WTC11 (cell line): ENCODE measurements at regions not wholly inside any gene's neighbourhood (a gene's known extent, or its start where the extent isn't known, plus 50 kb on each side); places are given as distances from the start of the nearest gene placed in this dataset.

Experiments
- ATAC-seq: fragments of 200-7000 bp; cut with Tn5 transposase; 2 replicates; pipeline ENCODE4 v1.10.0; 2021; ENCODE audit warnings: mild to moderate bottlenecking, moderate library complexity
- CTCF ChIA-PET: fragments of 300-600 bp; sonication (Branson Sonifier 250); formaldehyde crosslinking; loops from one replicate; lab custom pipeline; 2021; ENCODE audit warnings: antibody characterized with exemption; lab: Charles Lee
- POLR2A ChIA-PET: fragments of 350-600 bp; sonication (Branson Sonifier 250); formaldehyde crosslinking; loops from one replicate; lab custom pipeline; 2021; ENCODE audit warnings: antibody characterized with exemption; lab: Charles Lee
- DNase-seq: peaks from one replicate; pipeline ENCODE4 v3.0.0; 2021; ENCODE audit warnings: low spot score
- H3K27ac Mint-ChIP-seq: 2 replicates; pipeline ENCODE4 v1.8.0; 2021; ENCODE audit warnings: mixed read lengths
- H3K27me3 Mint-ChIP-seq: 2 replicates; pipeline ENCODE4 v1.8.0; 2021; ENCODE audit warnings: low read depth, mild to moderate bottlenecking, moderate library complexity, mixed read lengths
- H3K36me3 Mint-ChIP-seq: 2 replicates; pipeline ENCODE4 v1.8.0; 2021; ENCODE audit warnings: mixed read lengths
- H3K4me1 Mint-ChIP-seq: 2 replicates; pipeline ENCODE4 v1.8.0; 2022; ENCODE audit warnings: mixed read lengths
- H3K4me3 Mint-ChIP-seq: 2 replicates; pipeline ENCODE4 v1.8.0; 2021; ENCODE audit warnings: mild to moderate bottlenecking, moderate library complexity, mixed read lengths
- H3K9me3 Mint-ChIP-seq: 2 replicates; pipeline ENCODE4 v1.8.0; 2021; ENCODE audit warnings: mixed read lengths
- CBFB ChIP-seq: sonication (generic); formaldehyde crosslinking; IDR thresholded peaks from 2 replicates; pipeline ENCODE4 v1.8.1; 2022; ENCODE audit warnings: mild to moderate bottlenecking, low read depth, missing genetic modification reagents
- CREM ChIP-seq: sonication (generic); formaldehyde crosslinking; IDR thresholded peaks from 2 replicates; pipeline ENCODE4 v1.8.1; 2022; ENCODE audit warnings: mild to moderate bottlenecking, missing genetic modification reagents, moderate library complexity
- FOXJ3 ChIP-seq: sonication (generic); formaldehyde crosslinking; IDR thresholded peaks from 2 replicates; pipeline ENCODE4 v1.9.0; 2021; ENCODE audit warnings: missing genetic modification reagents, mild to moderate bottlenecking, borderline replicate concordance
- FOXP1 ChIP-seq: sonication (generic); formaldehyde crosslinking; IDR thresholded peaks from 2 replicates; pipeline ENCODE4 v1.8.0; 2022; ENCODE audit warnings: missing genetic modification reagents, mild to moderate bottlenecking, moderate library complexity, borderline replicate concordance
- MLX ChIP-seq: sonication (generic); formaldehyde crosslinking; IDR thresholded peaks from 2 replicates; pipeline ENCODE4 v1.8.1; 2023; ENCODE audit warnings: mild to moderate bottlenecking, missing genetic modification reagents, moderate library complexity
- NR3C1 ChIP-seq: sonication (generic); formaldehyde crosslinking; conservative IDR thresholded peaks from 2 replicates; pipeline ENCODE4 v1.8.1; 2023; ENCODE audit warnings: low read depth, mild to moderate bottlenecking, missing genetic modification reagents
- SMAD3 ChIP-seq: sonication (generic); formaldehyde crosslinking; IDR thresholded peaks from 2 replicates; pipeline ENCODE4 v1.8.0; 2022; ENCODE audit warnings: missing genetic modification reagents, mild to moderate bottlenecking, borderline replicate concordance
- SOX15 ChIP-seq: fragments of 250-450 bp; sonication (Bioruptor Pico); IDR thresholded peaks from 2 replicates; pipeline ENCODE4 v1.9.0; 2021; ENCODE audit warnings: mild to moderate bottlenecking
- SP1 ChIP-seq: sonication (generic); formaldehyde crosslinking; conservative IDR thresholded peaks from 2 replicates; pipeline ENCODE4 v1.8.1; 2022; ENCODE audit warnings: missing genetic modification reagents
- ZNF281 ChIP-seq: sonication (generic); formaldehyde crosslinking; IDR thresholded peaks from 2 replicates; pipeline ENCODE4 v1.8.0; 2023; ENCODE audit warnings: mild to moderate bottlenecking, missing genetic modification reagents
- TF ChIP-seq, protein P1 (sequence below): sonication (generic); formaldehyde crosslinking; IDR thresholded peaks from 2 replicates; pipeline ENCODE4 v1.8.0; 2022; ENCODE audit warnings: mild to moderate bottlenecking, missing genetic modification reagents
- TF ChIP-seq, protein P2 (sequence below): fragments of 250-450 bp; sonication (Bioruptor Pico); IDR thresholded peaks from 2 replicates; pipeline ENCODE4 v1.9.0; 2021; ENCODE audit warnings: mild to moderate bottlenecking, borderline replicate concordance
- TF ChIP-seq, protein P3 (sequence below): sonication (generic); formaldehyde crosslinking; IDR thresholded peaks from 2 replicates; pipeline ENCODE4 v1.8.1; 2022; ENCODE audit warnings: missing genetic modification reagents, borderline replicate concordance
- TF ChIP-seq, protein P4 (sequence below): fragments of 250-450 bp; sonication (Bioruptor Pico); IDR thresholded peaks from 2 replicates; pipeline ENCODE4 v1.9.0; 2021; ENCODE audit warnings: mild to moderate bottlenecking
- TF ChIP-seq, protein P5 (sequence below): sonication (generic); formaldehyde crosslinking; IDR thresholded peaks from 2 replicates; pipeline ENCODE4 v1.8.0; 2022; ENCODE audit warnings: mild to moderate bottlenecking, missing genetic modification reagents

DNA sequence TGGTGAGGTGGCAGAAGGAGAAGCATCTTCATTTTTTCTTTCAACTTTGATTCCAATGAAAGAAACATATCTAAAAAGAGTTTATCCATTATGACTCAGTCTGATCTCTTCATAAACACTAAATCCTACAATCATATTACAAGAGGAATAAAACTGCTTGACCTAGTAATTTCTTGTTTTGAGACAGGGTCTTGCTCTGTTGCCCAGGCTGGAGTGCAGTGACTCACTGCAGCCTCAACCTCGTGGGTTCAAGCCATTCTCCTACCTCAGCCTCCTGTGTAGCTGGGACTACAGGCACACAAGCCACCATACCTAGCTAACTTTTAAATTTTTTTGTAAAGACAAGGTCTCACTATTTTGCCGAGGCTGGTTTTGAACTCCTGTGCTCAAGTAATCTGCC lies 147.2 kb downstream of the NDUFA12 start (continued):
- no peak for TF ChIP-seq ZNF281 (CRISPR knock-in tag)
- TF ChIP-seq, all 79 proteins: peak for 0

DNA sequence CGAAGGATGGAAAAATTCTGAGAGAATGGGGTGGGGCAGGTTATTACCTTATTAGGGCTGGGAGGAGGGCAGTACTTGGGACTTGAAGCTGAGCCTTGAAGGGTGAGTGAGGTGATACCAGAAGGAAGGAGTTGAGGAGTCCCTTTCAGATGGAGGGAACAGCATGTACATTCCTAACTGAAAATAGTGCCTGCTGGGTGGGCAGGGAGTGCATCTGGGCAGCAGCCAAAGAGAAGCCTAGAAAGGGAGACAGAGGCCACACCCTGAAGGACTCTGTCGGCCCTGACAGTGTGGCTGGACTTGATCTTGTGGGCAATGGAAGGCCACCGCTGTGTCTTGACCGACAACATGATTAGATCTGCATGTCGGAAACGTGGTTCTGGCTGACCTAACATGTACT lies 147.6 kb downstream of the NDUFA12 start:
- H3K27me3 Mint-ChIP-seq, result no peaks in the 10 kb centered on the region
- DNase-seq (no peak), ATAC-seq (no peak)
- no peaks in the 10 kb centered on the region for H3K9me3 Mint-ChIP-seq
- H3K27ac Mint-ChIP-seq, result no peak overlapping the region
- ChIA-PET CTCF (interaction anchor here (0.9 kb wide), 1 partner anchor 19 kb away, joined by 3 read pairs; no protein-coding TSS in a partner anchor), POLR2A (no interaction called here)
- H3K4me1 Mint-ChIP-seq, result 0 out of 2 replicates have a peak, but pooled peaks cover 5% of the 10 kb centered on the region
- H3K4me3 Mint-ChIP-seq, result no peak overlapping the region
- no peaks in the 10 kb centered on the region for H3K36me3 Mint-ChIP-seq
- TF ChIP-seq FOXP1 (CRISPR knock-in tag) (no peak), ZNF281 (CRISPR knock-in tag) (no peak), SMAD3 (CRISPR knock-in tag) (no peak), FOXJ3 (no peak), NR3C1 (no peak), SOX15 (CRISPR knock-in tag) (no peak), CREM (CRISPR knock-in tag) (no peak), CBFB (CRISPR knock-in tag) (no peak), SP1 (CRISPR knock-in tag) (no peak), MLX (no peak)
- TF ChIP-seq, protein P1, sequence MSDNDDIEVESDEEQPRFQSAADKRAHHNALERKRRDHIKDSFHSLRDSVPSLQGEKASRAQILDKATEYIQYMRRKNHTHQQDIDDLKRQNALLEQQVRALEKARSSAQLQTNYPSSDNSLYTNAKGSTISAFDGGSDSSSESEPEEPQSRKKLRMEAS (CRISPR knock-in tag), result no peak
- TF ChIP-seq, protein P2, sequence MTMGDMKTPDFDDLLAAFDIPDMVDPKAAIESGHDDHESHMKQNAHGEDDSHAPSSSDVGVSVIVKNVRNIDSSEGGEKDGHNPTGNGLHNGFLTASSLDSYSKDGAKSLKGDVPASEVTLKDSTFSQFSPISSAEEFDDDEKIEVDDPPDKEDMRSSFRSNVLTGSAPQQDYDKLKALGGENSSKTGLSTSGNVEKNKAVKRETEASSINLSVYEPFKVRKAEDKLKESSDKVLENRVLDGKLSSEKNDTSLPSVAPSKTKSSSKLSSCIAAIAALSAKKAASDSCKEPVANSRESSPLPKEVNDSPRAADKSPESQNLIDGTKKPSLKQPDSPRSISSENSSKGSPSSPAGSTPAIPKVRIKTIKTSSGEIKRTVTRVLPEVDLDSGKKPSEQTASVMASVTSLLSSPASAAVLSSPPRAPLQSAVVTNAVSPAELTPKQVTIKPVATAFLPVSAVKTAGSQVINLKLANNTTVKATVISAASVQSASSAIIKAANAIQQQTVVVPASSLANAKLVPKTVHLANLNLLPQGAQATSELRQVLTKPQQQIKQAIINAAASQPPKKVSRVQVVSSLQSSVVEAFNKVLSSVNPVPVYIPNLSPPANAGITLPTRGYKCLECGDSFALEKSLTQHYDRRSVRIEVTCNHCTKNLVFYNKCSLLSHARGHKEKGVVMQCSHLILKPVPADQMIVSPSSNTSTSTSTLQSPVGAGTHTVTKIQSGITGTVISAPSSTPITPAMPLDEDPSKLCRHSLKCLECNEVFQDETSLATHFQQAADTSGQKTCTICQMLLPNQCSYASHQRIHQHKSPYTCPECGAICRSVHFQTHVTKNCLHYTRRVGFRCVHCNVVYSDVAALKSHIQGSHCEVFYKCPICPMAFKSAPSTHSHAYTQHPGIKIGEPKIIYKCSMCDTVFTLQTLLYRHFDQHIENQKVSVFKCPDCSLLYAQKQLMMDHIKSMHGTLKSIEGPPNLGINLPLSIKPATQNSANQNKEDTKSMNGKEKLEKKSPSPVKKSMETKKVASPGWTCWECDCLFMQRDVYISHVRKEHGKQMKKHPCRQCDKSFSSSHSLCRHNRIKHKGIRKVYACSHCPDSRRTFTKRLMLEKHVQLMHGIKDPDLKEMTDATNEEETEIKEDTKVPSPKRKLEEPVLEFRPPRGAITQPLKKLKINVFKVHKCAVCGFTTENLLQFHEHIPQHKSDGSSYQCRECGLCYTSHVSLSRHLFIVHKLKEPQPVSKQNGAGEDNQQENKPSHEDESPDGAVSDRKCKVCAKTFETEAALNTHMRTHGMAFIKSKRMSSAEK (CRISPR knock-in tag), result no peak
- TF ChIP-seq, protein P3, sequence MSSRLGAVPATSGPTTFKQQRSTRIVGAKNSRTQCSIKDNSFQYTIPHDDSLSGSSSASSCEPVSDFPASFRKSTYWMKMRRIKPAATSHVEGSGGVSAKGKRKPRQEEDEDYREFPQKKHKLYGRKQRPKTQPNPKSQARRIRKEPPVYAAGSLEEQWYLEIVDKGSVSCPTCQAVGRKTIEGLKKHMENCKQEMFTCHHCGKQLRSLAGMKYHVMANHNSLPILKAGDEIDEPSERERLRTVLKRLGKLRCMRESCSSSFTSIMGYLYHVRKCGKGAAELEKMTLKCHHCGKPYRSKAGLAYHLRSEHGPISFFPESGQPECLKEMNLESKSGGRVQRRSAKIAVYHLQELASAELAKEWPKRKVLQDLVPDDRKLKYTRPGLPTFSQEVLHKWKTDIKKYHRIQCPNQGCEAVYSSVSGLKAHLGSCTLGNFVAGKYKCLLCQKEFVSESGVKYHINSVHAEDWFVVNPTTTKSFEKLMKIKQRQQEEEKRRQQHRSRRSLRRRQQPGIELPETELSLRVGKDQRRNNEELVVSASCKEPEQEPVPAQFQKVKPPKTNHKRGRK, result no peak
- TF ChIP-seq, protein P4, sequence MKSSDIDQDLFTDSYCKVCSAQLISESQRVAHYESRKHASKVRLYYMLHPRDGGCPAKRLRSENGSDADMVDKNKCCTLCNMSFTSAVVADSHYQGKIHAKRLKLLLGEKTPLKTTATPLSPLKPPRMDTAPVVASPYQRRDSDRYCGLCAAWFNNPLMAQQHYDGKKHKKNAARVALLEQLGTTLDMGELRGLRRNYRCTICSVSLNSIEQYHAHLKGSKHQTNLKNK (CRISPR knock-in tag), result no peak
- TF ChIP-seq, protein P5, sequence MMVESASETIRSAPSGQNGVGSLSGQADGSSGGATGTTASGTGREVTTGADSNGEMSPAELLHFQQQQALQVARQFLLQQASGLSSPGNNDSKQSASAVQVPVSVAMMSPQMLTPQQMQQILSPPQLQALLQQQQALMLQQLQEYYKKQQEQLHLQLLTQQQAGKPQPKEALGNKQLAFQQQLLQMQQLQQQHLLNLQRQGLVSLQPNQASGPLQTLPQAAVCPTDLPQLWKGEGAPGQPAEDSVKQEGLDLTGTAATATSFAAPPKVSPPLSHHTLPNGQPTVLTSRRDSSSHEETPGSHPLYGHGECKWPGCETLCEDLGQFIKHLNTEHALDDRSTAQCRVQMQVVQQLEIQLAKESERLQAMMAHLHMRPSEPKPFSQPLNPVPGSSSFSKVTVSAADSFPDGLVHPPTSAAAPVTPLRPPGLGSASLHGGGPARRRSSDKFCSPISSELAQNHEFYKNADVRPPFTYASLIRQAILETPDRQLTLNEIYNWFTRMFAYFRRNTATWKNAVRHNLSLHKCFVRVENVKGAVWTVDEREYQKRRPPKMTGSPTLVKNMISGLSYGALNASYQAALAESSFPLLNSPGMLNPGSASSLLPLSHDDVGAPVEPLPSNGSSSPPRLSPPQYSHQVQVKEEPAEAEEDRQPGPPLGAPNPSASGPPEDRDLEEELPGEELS (CRISPR knock-in tag), result no peak
